HuH-7.5 (cell line): ENCODE measurements at regions not wholly inside any gene's neighbourhood (a gene's known extent, or its start where the extent isn't known, plus 50 kb on each side); places are given as distances from the start of the nearest gene placed in this dataset.

Experiments
- DNase-seq: peaks from one replicate; pipeline ENCODE4 v3.0.0; 2011; ENCODE audit warnings: low spot score

GRCh38 chr2:41853427-41854191 is 194.2 kb upstream of the PKDCC start:
- DNase-seq, result no peak

- DNase-seq, result no peak
Measured at GRCh38 chr2:41854227-41854626, 193.6 kb upstream of the PKDCC start.

GRCh38 chr2:41856946-41857345 is 190.9 kb upstream of the PKDCC start:
- DNase-seq, result no peak

- no peak for DNase-seq
Measured at GRCh38 chr2:41859615-41860514, 188.0 kb upstream of the PKDCC start.

GRCh38 chr2:41863062-41863461 is 184.8 kb upstream of the PKDCC start:
- no peak for DNase-seq

GRCh38 chr2:41865263-41865662 is 182.6 kb upstream of the PKDCC start:
- DNase-seq, result no peak

- no peak for DNase-seq
Measured at GRCh38 chr2:41867553-41867952, 180.3 kb upstream of the PKDCC start.

- DNase-seq, result peak; percentile 48
Measured at GRCh38 chr2:41869542-41870264, 178.1 kb upstream of the PKDCC start.

- no peak for DNase-seq
Measured at GRCh38 chr2:41870265-41870585, 177.6 kb upstream of the PKDCC start.

- DNase-seq, result no peak
Measured at GRCh38 chr2:41871080-41871479, 176.7 kb upstream of the PKDCC start.

GRCh38 chr2:41872646-41873045 is 175.2 kb upstream of the PKDCC start:
- DNase-seq, result no peak

GRCh38 chr2:41873102-41874031 is 174.5 kb upstream of the PKDCC start:
- no peak for DNase-seq

- DNase-seq, result no peak
Measured at GRCh38 chr2:41877114-41877678, 170.6 kb upstream of the PKDCC start.

- no peak for DNase-seq
Measured at GRCh38 chr2:41878056-41878455, 169.8 kb upstream of the PKDCC start.

GRCh38 chr2:41878716-41879234 is 169.0 kb upstream of the PKDCC start:
- no peak for DNase-seq

GRCh38 chr2:41879235-41879916 is 168.4 kb upstream of the PKDCC start:
- DNase-seq, result no peak

GRCh38 chr2:41880561-41881243 is 167.1 kb upstream of the PKDCC start:
- no peak for DNase-seq

- no peak for DNase-seq
Measured at GRCh38 chr2:41881249-41881648, 166.6 kb upstream of the PKDCC start.

- no peak for DNase-seq
Measured at GRCh38 chr2:41884718-41885117, 163.1 kb upstream of the PKDCC start.

- DNase-seq, result no peak
Measured at GRCh38 chr2:41886145-41886664, 161.6 kb upstream of the PKDCC start.
